Mesenchymal stem cell (in vitro differentiated cells and primary cell): ENCODE measurements at regions not wholly inside any gene's neighbourhood (a gene's known extent, or its start where the extent isn't known, plus 50 kb on each side); places are given as distances from the start of the nearest gene placed in this dataset.
"Not testable (repeated sequence)": the region's sequence is repeated elsewhere in the genome, so short reads cannot be mapped to it uniquely, and the experiment has no call there.

ENCODE experiments used
- DNase-seq: peaks from one replicate; pipeline ENCODE4 v3.0.0-alpha.2; 2013
- H2AFZ ChIP-seq: one replicate; pipeline ENCODE4 v1.6.1; 2013; ENCODE audit warnings: low read depth, mild to moderate bottlenecking, control low read depth, inconsistent platforms, low read length, moderate library complexity
- H2AK5ac ChIP-seq: 2 replicates; pipeline ENCODE4 v1.6.1; 2013; ENCODE audit warnings: low read length, moderate library complexity, mild to moderate bottlenecking, inconsistent platforms; ENCODE audit not compliant: severe bottlenecking
- H2BK120ac ChIP-seq: one replicate; pipeline ENCODE4 v1.6.1; 2013; ENCODE audit warnings: low read depth, mild to moderate bottlenecking, inconsistent platforms, low read length, moderate library complexity
- H2BK12ac ChIP-seq, 2 experiments: one replicate each; pipeline ENCODE4 v1.6.1; 2013; ENCODE audit warnings: inconsistent platforms in 2 of 2, low read length in 2 of 2, mild to moderate bottlenecking in 2 of 2, moderate library complexity in 2 of 2, control low read depth in 1 of 2
- H2BK15ac ChIP-seq: one replicate; pipeline ENCODE4 v1.6.1; 2013; ENCODE audit warnings: mild to moderate bottlenecking, low read depth, inconsistent platforms; ENCODE audit not compliant: poor library complexity, severe bottlenecking
- H2BK5ac ChIP-seq: 2 replicates; pipeline ENCODE4 v1.6.1; 2013; ENCODE audit warnings: low read depth, mild to moderate bottlenecking, low read length, control low read depth, inconsistent platforms; ENCODE audit not compliant: poor library complexity, severe bottlenecking
- H3K14ac ChIP-seq, 2 experiments: one replicate each; pipeline ENCODE4 v1.6.1; 2013; ENCODE audit warnings: inconsistent platforms in 2 of 2, low read length in 2 of 2, control low read depth in 1 of 2, mild to moderate bottlenecking in 1 of 2, moderate library complexity in 1 of 2
- H3K18ac ChIP-seq, 2 experiments: one replicate each; pipeline ENCODE4 v1.6.1; 2013; ENCODE audit warnings: inconsistent platforms in 2 of 2, low read length in 2 of 2, control low read depth in 1 of 2, low read depth in 1 of 2, mild to moderate bottlenecking in 1 of 2
- H3K23ac ChIP-seq, 2 experiments: one replicate each; pipeline ENCODE4 v1.6.1; 2013; ENCODE audit warnings: inconsistent platforms in 2 of 2, low read length in 2 of 2, mild to moderate bottlenecking in 2 of 2, moderate library complexity in 2 of 2, control low read depth in 1 of 2
- H3K27ac ChIP-seq: 2 replicates; pipeline ENCODE4 v1.5.1; 2013; ENCODE audit warnings: mild to moderate bottlenecking, moderate library complexity, low read length, control low read depth, inconsistent platforms; ENCODE audit not compliant: poor library complexity, severe bottlenecking
- H3K27me3 ChIP-seq, 2 experiments: 2 replicates each; pipeline versions ENCODE4 v1.6.1 to v1.7.0; 2013; ENCODE audit warnings: low read length in 2 of 2, mild to moderate bottlenecking in 2 of 2, moderate library complexity in 2 of 2, control low read depth in 1 of 2, inconsistent platforms in 1 of 2; ENCODE audit not compliant: control insufficient read depth in 1 of 2, insufficient read depth in 1 of 2
- H3K36me3 ChIP-seq, 2 experiments: 2 replicates each; pipeline versions ENCODE4 v1.6.1 to v1.7.0; 2013; ENCODE audit warnings: low read length in 2 of 2, control low read depth in 1 of 2, inconsistent platforms in 1 of 2, low read depth in 1 of 2, mild to moderate bottlenecking in 1 of 2; ENCODE audit not compliant: insufficient read depth in 2 of 2, control insufficient read depth in 1 of 2
- H3K4ac ChIP-seq, 2 experiments: one replicate each; pipeline ENCODE4 v1.6.1; 2013; ENCODE audit warnings: inconsistent platforms in 2 of 2, low read length in 2 of 2, mild to moderate bottlenecking in 2 of 2, moderate library complexity in 2 of 2, control low read depth in 1 of 2, low read depth in 1 of 2
- H3K4me1 ChIP-seq: 2 replicates; pipeline ENCODE4 v1.6.1; 2013; ENCODE audit warnings: low read depth, low read length, control low read depth; ENCODE audit not compliant: control insufficient read depth, insufficient read depth
- H3K4me2 ChIP-seq: 2 replicates; pipeline ENCODE4 v1.6.1; 2013; ENCODE audit warnings: low read length, mild to moderate bottlenecking, inconsistent platforms; ENCODE audit not compliant: poor library complexity, severe bottlenecking
- H3K4me3 ChIP-seq, 2 experiments: 2 replicates each; pipeline versions ENCODE4 v1.5.1 to v1.7.0; 2013; ENCODE audit warnings: low read length in 2 of 2, mild to moderate bottlenecking in 2 of 2, control low read depth in 1 of 2, low read depth in 1 of 2; ENCODE audit not compliant: insufficient read depth in 1 of 2
- H3K79me1 ChIP-seq: replicated peaks from 2 replicates; pipeline ENCODE4 v1.6.1; 2013; ENCODE audit warnings: mild to moderate bottlenecking, control low read depth, low read length, inconsistent platforms; ENCODE audit not compliant: poor library complexity, severe bottlenecking
- H3K9ac ChIP-seq: 2 replicates; pipeline ENCODE4 v1.7.0; 2013; ENCODE audit warnings: mild to moderate bottlenecking, low read length, moderate library complexity
- H3K9me3 ChIP-seq: 2 replicates; pipeline ENCODE4 v1.7.0; 2013; ENCODE audit warnings: mild to moderate bottlenecking, low read length; ENCODE audit not compliant: control insufficient read depth
- H4K8ac ChIP-seq: one replicate; pipeline ENCODE4 v1.6.1; 2013; ENCODE audit warnings: inconsistent platforms, mild to moderate bottlenecking, low read length, moderate library complexity
- H4K91ac ChIP-seq: one replicate; pipeline ENCODE4 v1.6.1; 2013; ENCODE audit warnings: mild to moderate bottlenecking, low read length, inconsistent platforms
- WGBS: methylation state at CpG from one replicate; pipeline ENCODE4 v1.1.7; 2013; ENCODE audit warnings: mixed read lengths; 5-methylcytosine and 5-hydroxymethylcytosine counted together

- no peak overlapping the region for H3K4me3 ChIP-seq
- no peak overlapping the region for H2BK12ac ChIP-seq
- H3K4me2 ChIP-seq: no peak overlapping the region
- no peak overlapping the region for H2AK5ac ChIP-seq
- H3K9ac ChIP-seq: no peak overlapping the region
- no peak overlapping the region for H3K4ac ChIP-seq
- no peaks in the 10 kb centered on the region for H3K79me1 ChIP-seq
- H2BK120ac ChIP-seq: no peak overlapping the region
- 69% methylated on average over 27 of the region's 30 CpGs for WGBS
- H3K23ac ChIP-seq: no peak overlapping the region
- H2AFZ ChIP-seq: no peak overlapping the region
- H3K4me1 ChIP-seq: no peaks in the 10 kb centered on the region
- H4K91ac ChIP-seq: no peak overlapping the region
- H3K27me3 ChIP-seq: no peaks in the 10 kb centered on the region
- no peak overlapping the region for H3K14ac ChIP-seq
- H3K27ac ChIP-seq: no peak overlapping the region
- peak overlapping the region in 1 of 2 experiments; percentile 8 for H3K18ac ChIP-seq
- no peaks in the 10 kb centered on the region for H3K36me3 ChIP-seq
- no peak overlapping the region for H2BK5ac ChIP-seq
- H4K8ac ChIP-seq: no peak overlapping the region
- no peak for DNase-seq
- peaks cover 3% of the 10 kb centered on the region for H3K9me3 ChIP-seq
- no peak overlapping the region for H2BK15ac ChIP-seq
Measured at GRCh38 chr14:105944632-105945610, 418.5 kb downstream of the TMEM121 start.

DNA sequence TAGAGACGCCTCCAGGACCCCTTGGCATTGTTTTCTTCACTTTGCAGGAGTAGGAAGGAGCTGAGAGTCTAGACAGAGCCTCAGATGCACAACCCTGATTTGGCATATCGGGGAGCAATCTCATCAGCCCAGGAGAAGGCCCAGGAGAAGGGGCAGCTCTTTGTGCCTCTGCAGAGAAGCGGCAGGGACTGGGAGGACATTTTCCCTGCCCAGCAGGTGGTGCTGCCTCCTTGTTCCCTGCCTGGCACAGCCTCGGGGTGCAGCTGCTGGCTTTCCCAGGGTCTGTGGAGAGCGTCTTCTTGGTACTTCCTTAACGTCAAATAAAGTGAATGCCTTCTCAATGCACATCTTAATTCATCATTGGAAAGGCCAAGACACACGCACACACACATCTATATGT, 419.5 kb downstream of the TMEM121 start:
- Histone ChIP-seq H3K23ac (no peak overlapping the region), H3K18ac (no peak overlapping the region), H3K36me3 (no peaks in the 10 kb centered on the region), H2BK5ac (no peak overlapping the region), H3K9ac (no peak overlapping the region), H2BK12ac (no peak overlapping the region), H3K14ac (no peak overlapping the region), H2BK120ac (no peak overlapping the region), H3K4me1 (no peaks in the 10 kb centered on the region), H2AFZ (no peak overlapping the region), H3K79me1 (no peaks in the 10 kb centered on the region), H3K27me3 (no peaks in the 10 kb centered on the region), H3K4ac (no peak overlapping the region), H3K9me3 (no peaks in the 10 kb centered on the region), H2AK5ac (no peak overlapping the region), H2BK15ac (no peak overlapping the region), H3K4me3 (no peak overlapping the region), H4K91ac (no peak overlapping the region), H4K8ac (no peak overlapping the region), H3K4me2 (no peak overlapping the region), H3K27ac (no peak overlapping the region)
- no peak for DNase-seq
- WGBS: 48% methylated on average over 4 of the region's 7 CpGs

- Histone ChIP-seq H2BK120ac (no peak overlapping the region), H3K4me3 (no peak overlapping the region), H2BK12ac (no peak overlapping the region), H3K18ac (no peak overlapping the region), H2AK5ac (no peak overlapping the region), H2BK15ac (no peak overlapping the region), H3K4ac (no peak overlapping the region), H3K4me2 (no peak overlapping the region), H2AFZ (no peak overlapping the region), H3K23ac (no peak overlapping the region), H3K9ac (no peak overlapping the region), H2BK5ac (no peak overlapping the region), H3K9me3 (no peaks in the 10 kb centered on the region), H3K14ac (no peak overlapping the region), H4K91ac (no peak overlapping the region), H3K27me3 (no peaks in the 10 kb centered on the region), H3K27ac (no peak overlapping the region), H3K4me1 (no peaks in the 10 kb centered on the region), H3K36me3 (no peaks in the 10 kb centered on the region), H3K79me1 (no peaks in the 10 kb centered on the region), H4K8ac (no peak overlapping the region)
- WGBS: 63% methylated on average over 4 of the region's 4 CpGs
- no peak for DNase-seq
Measured at GRCh38 chr14:105947599-105947998, 421.2 kb downstream of the TMEM121 start.

DNA sequence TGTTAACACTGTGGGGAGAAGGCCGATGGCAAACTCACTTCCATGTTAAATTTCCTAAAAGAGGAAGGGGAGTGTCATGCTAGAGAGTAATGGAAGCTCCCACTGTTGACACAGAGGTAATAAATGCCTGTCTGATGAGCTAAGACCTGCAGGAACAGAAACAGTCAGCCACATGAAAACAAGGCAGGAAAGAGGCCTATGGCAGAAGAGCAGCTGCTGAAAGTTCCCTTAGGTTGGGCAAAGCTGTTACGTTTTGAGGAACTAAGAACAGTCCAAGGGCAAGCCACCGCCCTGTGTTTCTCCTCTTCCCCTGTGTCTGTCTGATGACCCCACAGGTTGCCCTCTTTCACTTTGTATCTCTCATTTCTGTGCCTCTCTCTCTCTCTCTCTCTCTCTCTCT, 422.6 kb downstream of the TMEM121 start:
- not testable (repeated sequence) for H3K4me1 ChIP-seq, H3K14ac ChIP-seq, H2BK120ac ChIP-seq, H4K8ac ChIP-seq, H3K23ac ChIP-seq, H3K9ac ChIP-seq, H3K4me3 ChIP-seq, DNase-seq, H2AFZ ChIP-seq, H3K27ac ChIP-seq, H3K79me1 ChIP-seq, H2AK5ac ChIP-seq, H2BK12ac ChIP-seq, H3K9me3 ChIP-seq, H3K18ac ChIP-seq, H3K4ac ChIP-seq, H2BK5ac ChIP-seq, H3K36me3 ChIP-seq, H3K4me2 ChIP-seq, H3K27me3 ChIP-seq, H2BK15ac ChIP-seq, H4K91ac ChIP-seq
- 62% methylated on average over 3 of the region's 3 CpGs for WGBS
